ENCODE measurements at regions not wholly inside any gene's neighbourhood (a gene's known extent, or its start where the extent isn't known, plus 50 kb on each side); places are given as distances from the start of the nearest gene placed in this dataset.

GRCh38 chr9:91038483-91039124 is 237.0 kb downstream of the SYK start:
- H3K27ac ChIP-seq = no peak overlapping the region
- H3K4me1 ChIP-seq = peaks cover 21% of the 10 kb centered on the region
- no peaks in the 10 kb centered on the region for H3K27me3 ChIP-seq
- intact Hi-C loops (cut with DNase I) = loop anchor here (10.0 kb wide), 1 partner anchor 386 kb away; the partner anchor contains the start of gene NFIL3
- ATAC-seq = no peak
- TF ChIP-seq CTCF (IDR thresholded peaks at IDR 0.05) = no peak
- DNase-seq = no peak
- no peak overlapping the region for H3K4me3 ChIP-seq
- H3K36me3 ChIP-seq = no peaks in the 10 kb centered on the region
- H3K9me3 ChIP-seq = no peaks in the 10 kb centered on the region

- H3K9me3 ChIP-seq = no peaks in the 10 kb centered on the region
- H3K27ac ChIP-seq = no peak overlapping the region
- no peak overlapping the region for H3K4me3 ChIP-seq
- no peak for TF ChIP-seq CTCF (IDR thresholded peaks at IDR 0.05)
- H3K4me1 ChIP-seq = peaks cover 21% of the 10 kb centered on the region
- no peak for DNase-seq
- intact Hi-C loops (cut with DNase I) = loop anchor here (10.0 kb wide), 1 partner anchor 386 kb away; the partner anchor contains the start of gene NFIL3
- no peaks in the 10 kb centered on the region for H3K36me3 ChIP-seq
- no peaks in the 10 kb centered on the region for H3K27me3 ChIP-seq
- no peak for ATAC-seq
Observed at GRCh38 chr9:91039125-91039834, 237.7 kb downstream of the SYK start.

GRCh38 chr9:91039835-91040140 is 238.2 kb downstream of the SYK start:
- no peak for DNase-seq
- H3K9me3 ChIP-seq = no peaks in the 10 kb centered on the region
- TF ChIP-seq CTCF (IDR thresholded peaks at IDR 0.05) = no peak
- H3K27me3 ChIP-seq = no peaks in the 10 kb centered on the region
- no peak overlapping the region for H3K27ac ChIP-seq
- intact Hi-C loops (cut with DNase I) = loop anchor here (10.0 kb wide), 1 partner anchor 385 kb away; the partner anchor contains the start of gene NFIL3
- H3K4me1 ChIP-seq = peaks cover 21% of the 10 kb centered on the region
- H3K36me3 ChIP-seq = no peaks in the 10 kb centered on the region
- ATAC-seq = no peak
- no peak overlapping the region for H3K4me3 ChIP-seq

- H3K27ac ChIP-seq = no peak overlapping the region
- intact Hi-C loops (cut with DNase I) = no loop called here
- no peak for DNase-seq
- H3K4me1 ChIP-seq = peaks cover 21% of the 10 kb centered on the region
- no peaks in the 10 kb centered on the region for H3K36me3 ChIP-seq
- no peaks in the 10 kb centered on the region for H3K9me3 ChIP-seq
- no peak for TF ChIP-seq CTCF (IDR thresholded peaks at IDR 0.05)
- no peaks in the 10 kb centered on the region for H3K27me3 ChIP-seq
- ATAC-seq = no peak
- H3K4me3 ChIP-seq = no peak overlapping the region
Observed at GRCh38 chr9:91040371-91041215, 239.0 kb downstream of the SYK start.

- H3K4me1 ChIP-seq = peaks cover 17% of the 10 kb centered on the region
- TF ChIP-seq CTCF (IDR thresholded peaks at IDR 0.05) = no peak
- H3K36me3 ChIP-seq = no peaks in the 10 kb centered on the region
- DNase-seq (no peak), ATAC-seq (no peak)
- intact Hi-C loops (cut with DNase I) = no loop called here
- H3K27ac ChIP-seq = no peak overlapping the region
- H3K9me3 ChIP-seq = no peaks in the 10 kb centered on the region
- no peaks in the 10 kb centered on the region for H3K27me3 ChIP-seq
- no peak overlapping the region for H3K4me3 ChIP-seq
Observed at GRCh38 chr9:91042024-91042423, 240.4 kb downstream of the SYK start.
